ENCODE measurements at regions not wholly inside any gene's neighbourhood (a gene's known extent, or its start where the extent isn't known, plus 50 kb on each side); places are given as distances from the start of the nearest gene placed in this dataset.
A peak's percentile ranks its signal among the peaks of the same experiment; 100 is the strongest.
"Not testable (repeated sequence)": the region's sequence is repeated elsewhere in the genome, so short reads cannot be mapped to it uniquely, and the experiment has no call there.

DNA sequence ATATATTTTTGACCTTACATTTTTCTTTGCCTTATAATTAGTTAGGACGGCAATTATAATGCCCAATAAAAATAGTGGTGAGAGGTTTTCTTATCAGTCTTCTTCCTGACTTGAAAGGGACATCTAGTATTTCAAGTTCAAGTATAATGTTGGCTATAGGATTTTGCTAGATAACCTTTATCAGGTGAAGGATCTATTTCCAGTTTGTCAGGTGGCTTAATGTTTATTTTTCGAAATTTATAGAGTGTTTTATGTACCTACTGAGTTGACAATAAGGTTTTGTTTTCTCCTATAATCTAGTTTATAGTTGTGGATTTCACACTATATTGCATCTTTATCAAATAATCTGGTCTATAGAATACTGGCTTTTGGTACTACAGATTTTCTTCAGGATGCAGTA, 351.8 kb upstream of the FGF13 start:
- DNase-seq (ENCODE audit: low read depth in 4 of 4, low spot score in 2 of 4) = no peak

DNA sequence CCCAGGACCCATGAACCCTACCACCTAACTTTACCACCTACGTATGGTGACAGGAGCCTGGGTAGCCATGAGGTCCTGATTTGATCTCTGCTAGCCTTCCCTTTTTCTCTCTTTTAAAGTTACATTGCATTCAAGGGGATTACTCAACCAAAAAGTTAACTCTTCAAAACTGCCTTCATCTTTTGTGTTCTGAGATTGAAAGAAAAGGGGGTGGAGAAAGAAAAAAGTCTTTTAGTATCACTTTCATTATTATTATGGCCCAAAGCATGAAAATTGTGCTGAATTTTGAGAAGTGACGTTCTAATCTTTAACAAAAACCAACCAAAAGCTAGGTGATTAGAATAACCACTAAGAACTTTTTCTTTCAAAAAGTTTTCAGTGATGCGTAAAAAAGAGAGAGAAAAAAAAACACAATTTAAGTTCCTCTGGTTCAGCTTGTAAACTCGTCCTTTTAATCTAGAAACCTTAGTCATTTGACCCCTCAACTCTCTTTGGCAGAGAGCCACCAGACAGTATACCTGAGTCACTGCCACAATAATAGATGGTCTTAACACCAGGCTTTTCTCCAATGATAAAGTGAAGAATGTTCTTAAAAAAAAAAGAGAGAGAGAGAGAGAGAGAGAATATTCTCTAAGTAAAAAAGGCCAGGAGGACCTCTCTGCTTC, 347.4 kb upstream of the FGF13 start:
- peak; percentile 3 to 28 (median 6) for DNase-seq (ENCODE audit: low read depth in 4 of 4, low spot score in 2 of 4)

DNA sequence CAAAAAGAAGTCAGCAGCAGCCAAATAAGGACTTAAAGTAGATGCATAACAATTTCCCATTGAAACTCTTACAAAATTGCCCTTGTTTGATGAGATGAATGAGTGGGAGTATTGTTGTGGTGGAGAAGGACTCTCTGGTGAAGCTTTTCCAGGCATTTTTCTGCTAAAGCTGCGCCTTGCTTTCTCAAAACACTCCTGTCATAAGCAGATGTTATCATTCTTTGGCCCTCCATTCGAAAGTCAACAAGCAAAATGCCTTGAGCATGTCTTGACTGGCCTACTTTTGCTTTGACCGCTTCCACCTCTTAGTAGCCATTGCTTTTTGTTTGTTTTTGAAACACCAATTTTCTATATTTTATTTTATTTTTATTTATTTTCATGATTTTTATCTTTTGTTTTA, 340.9 kb upstream of the FGF13 start:
- DNase-seq (ENCODE audit: low read depth in 4 of 4, low spot score in 2 of 4) = no peak

DNA sequence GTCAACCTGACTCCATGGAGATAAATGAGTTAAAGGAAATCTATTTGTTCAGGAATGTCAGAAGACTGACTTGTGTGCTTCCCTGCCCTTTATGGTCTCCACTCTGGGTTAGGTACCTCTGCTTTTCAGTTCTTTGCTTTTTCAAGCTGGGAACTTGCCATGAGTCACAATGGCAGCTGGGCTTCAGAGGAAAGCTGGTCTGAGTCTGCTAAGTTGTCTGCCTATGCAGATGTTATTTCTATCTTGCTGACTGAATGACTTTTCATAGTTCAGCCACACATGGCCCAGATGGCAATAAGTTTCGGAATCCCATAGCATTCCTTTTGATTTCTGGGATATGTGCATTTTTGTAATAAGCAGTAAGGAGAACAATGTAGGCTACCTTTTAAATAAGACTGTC, 337.9 kb upstream of the FGF13 start:
- no peak for DNase-seq (ENCODE audit: low read depth in 4 of 4, low spot score in 2 of 4)

DNA sequence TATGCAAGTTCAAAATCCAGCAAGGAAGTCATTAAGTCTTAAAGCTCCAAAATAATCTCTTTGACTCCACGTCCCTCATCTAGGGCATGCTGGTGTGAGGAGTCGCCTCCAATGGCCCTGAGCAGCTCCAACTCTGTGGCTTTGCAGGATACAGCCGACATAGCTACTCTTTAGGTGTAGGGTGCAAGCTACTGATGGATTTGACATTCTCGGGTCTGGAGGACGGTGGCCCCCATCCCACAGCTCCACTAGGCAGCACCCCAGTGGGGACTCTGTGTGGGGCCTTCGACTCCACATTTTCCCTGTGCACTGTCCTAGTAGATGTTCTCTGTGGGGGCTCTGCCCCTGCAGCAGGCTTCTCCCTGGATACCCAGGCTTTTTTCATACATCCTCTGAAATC, 333.2 kb upstream of the FGF13 start:
- DNase-seq (ENCODE audit: low read depth in 4 of 4, low spot score in 2 of 4) = no peak

DNA sequence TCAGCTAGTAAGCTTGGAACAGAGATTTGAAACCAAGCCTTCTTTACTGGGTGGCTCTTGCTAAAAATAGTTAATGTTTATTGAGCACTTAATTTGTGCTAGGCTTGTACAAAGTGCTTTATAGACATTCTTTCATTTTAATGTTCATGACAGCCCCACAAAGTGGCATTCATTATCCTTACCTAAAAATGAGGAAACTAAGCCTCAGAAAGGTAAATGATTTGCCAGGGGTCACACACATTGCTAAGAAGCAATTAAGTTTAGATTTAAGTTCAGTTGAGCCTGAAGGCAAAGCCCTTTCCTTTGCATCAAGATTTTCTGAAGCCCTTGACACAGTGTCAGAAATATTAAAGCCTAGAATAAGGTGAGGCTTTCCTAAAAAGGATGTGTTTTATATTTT, 327.5 kb upstream of the FGF13 start:
- DNase-seq (ENCODE audit: low read depth in 4 of 4, low spot score in 2 of 4) = no peak

DNA sequence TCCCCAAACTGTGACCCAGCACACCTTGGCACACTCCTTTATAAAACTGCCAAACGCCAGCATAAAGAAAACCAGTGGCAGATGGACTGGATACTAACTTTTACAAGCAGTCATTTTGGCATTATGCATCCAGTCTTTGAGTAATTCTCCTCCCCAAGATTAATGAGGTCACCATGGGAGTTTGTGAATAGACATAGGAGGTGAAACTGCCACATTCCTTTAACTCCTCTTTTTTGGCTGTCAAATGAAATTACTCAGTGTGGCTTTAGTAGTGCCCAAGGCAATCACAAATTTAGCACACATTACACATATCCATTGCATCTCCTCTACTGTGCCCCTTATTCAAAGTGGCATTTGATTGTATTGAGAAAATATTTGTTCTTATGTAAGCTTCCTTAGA, 315.3 kb upstream of the FGF13 start:
- no peak for DNase-seq (ENCODE audit: low read depth in 4 of 4, low spot score in 2 of 4)

DNA sequence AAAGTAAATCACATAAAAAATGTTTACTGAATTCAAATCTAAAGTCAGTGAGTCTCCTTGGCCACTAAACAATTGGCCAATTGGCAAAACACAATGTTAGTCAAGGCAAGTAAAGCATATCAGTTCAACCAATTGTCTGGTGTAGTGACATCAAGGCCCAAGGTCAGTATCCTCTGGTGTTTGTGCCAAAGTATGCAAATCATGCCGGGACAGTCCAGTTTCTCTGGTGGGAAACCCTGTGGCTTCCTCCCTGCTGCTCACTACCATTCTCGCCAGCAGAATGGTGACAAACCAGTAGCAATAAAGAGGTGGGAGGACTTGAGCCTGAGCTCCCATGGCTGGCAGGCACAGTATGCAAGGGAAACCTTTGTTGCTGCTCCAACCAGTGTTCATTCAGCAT, 314.9 kb upstream of the FGF13 start:
- DNase-seq (ENCODE audit: low read depth in 4 of 4, low spot score in 2 of 4) = no peak

DNA sequence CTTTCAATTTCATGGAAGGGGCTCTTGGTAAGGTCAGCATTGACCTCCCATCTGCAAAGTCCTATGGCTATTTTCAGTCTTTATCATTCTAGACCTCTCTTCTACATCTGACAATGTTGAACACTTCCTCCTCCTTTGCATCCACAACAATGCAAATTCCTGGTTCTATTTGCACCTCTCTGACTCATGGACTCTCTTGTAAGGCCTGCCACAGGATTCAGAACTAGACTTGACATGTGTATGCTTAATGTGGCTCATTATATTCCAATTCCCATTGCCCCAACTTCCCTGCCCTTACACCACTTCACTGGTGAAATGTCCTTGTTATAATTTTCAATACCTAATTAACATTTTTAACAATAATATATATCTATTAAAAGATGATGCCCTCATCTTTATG, 314.3 kb upstream of the FGF13 start:
- no peak for DNase-seq (ENCODE audit: low read depth in 4 of 4, low spot score in 2 of 4)

DNA sequence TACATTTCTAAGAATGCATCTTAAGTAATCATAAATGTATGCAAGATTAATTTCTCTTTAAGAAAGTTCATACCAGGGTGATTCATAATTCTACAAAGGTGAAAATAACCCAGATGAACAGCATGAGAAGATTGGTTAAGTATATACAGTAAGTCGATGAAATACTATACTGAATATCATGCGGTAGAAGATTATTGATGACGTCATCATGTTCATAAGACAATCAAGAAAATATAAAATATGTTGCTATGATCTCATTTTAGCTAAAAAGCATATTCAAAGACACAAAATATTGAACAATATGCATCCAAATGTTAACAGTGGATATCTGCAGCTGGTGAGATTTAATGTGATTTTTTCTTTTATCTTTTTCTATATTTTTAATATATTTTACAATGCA, 312.0 kb upstream of the FGF13 start:
- DNase-seq (ENCODE audit: low read depth in 4 of 4, low spot score in 2 of 4) = no peak

DNA sequence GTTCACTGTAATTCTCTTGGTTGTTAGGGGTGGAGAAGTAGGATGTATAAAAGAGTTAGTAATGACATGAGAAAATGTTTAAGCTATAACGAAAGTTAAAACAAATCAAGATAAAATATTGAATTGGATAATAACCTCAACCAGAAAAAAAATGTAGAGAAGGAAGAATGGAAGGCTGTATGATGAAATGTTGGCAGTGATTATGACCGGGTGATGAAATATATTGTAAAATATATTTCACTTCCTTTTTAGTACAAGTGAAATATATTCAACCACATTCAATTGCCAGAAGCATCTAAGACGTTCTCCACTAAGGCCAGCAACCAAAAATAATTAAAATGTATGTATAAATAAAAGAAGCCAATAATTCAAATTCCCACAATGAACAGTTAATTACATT, 309.3 kb upstream of the FGF13 start:
- no peak for DNase-seq (ENCODE audit: low read depth in 4 of 4, low spot score in 2 of 4)

DNA sequence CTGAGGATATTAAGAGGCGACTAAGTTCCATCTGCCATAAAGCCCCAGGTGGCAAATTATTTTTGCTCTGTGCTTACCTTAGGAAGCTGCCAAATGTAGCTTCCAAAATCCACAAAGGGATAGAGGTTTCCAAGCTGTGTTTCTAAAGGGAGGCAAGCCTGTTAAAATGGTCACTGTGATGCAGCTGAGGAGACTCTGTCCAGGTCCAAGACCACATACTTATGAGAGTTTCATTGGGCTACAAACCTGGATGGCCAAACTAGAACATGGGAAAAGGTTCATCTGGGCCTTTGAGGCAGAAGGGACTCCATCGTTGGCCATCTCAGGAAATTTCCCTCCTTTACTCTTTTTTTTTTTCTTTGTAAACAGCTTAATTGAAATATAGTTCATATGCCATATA, 306.9 kb upstream of the FGF13 start:
- no peak for DNase-seq (ENCODE audit: low read depth in 4 of 4, low spot score in 2 of 4)

DNA sequence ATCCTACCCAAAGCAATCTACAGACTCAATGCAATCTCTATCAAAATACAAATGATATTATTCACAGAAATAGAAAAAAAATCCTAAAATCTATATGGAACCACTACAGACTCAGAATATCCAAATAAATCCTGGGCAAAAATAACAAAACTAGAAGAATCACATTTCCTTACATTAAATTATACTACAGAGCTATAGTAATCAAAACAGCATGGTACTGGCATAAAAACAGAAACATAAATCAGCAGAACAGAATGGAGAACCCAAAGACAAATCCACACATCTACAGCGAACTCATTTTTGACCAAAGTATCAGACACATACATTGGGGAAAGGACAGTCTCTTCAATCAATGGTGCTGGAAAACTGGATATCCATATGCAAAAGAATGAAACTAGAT, 304.1 kb upstream of the FGF13 start:
- DNase-seq (ENCODE audit: low read depth in 4 of 4, low spot score in 2 of 4) = no peak

DNA sequence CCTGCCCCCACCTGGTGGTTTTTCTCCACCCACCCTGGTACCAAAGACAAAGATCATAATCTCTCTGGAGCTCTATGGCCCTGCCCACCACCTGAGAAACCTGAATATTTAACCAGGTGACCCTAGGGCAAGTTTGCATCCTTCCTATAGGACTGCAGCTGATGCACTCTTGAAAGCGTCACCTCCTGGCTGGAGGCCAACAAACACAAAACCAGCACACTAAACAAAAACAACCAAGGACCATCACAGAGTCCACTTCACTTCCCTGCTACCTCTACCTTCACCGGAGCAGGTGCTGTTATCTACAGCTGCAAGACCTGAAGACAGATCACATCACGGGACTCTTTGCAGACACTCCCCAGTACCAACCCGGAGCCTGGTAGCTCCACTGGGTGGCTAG, 296.7 kb upstream of the FGF13 start:
- DNase-seq (ENCODE audit: low read depth in 4 of 4, low spot score in 2 of 4) = no peak

DNA sequence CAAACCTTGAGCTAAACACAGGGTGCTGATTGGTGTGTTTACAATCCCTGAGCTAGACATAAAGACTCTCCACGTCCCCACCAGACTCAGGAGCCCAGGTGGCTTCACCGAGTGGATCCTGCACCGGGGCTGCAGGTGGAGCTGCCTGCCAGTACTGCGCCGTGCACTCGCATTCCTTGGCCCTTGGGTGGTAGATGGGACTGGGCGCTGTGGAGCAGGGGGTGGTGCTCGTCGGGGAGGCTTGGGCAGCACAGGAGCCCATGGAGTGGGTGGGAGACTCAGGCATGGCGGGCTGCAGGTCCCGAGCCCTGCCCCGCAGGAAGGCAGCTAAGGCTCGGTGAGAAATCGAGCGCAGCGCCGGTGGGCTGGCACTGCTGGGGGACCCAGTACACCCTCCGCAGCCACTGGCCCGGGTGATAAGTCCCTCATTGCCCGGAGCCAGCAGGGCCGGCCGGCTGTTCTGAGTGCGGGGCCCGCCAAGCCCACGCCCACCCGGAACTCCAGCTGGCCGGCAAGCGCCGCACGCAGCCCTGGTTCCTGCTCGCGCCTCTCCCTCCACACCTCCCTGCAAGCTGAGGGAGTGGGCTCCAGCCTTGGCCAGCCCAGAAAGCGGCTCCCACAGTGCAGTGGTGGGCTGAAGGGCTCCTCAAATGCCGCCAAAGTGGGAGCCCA, 292.5 kb upstream of the FGF13 start:
- not testable (repeated sequence) for DNase-seq (ENCODE audit: low read depth in 4 of 4, low spot score in 2 of 4)

DNA sequence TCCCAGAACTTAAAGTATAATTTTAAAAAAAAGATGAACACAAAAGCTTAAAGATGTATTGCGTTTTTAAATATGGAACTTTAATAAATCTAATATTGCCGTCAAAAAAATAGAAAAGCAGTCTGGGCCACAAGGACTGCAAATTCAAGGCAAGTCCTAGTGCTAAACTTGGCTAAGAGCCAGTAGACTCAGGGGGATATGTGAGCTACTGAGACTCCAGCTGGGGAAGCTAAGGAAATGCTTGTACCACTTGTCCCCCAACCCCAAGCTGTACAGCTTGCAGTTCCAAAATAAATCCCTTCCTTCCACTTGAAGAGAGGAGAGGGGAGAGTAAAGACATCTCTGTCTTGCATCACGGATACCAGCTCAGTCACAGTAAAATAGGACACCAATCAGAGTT, 290.8 kb upstream of the FGF13 start:
- no peak for DNase-seq (ENCODE audit: low read depth in 4 of 4, low spot score in 2 of 4)

DNA sequence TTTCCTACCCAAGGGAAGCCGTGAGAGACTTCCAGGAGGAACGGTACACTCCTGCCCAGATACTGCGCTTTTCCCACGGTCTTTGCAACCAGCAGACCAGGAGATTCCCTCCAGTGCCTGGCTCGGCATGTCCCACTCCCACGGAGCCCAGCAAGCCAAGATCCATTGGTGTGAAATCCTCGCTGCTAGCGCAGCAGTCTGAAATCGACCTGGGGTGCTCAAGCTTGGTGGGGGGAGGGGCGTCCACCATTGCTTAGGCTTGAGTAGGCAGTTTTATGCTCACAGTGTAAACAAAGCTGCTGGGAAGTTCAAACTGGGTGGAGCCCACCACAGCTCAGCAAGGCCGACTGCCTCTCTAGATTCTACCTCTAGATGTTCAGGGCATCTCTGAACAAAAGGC, 284.8 kb upstream of the FGF13 start:
- DNase-seq (ENCODE audit: low read depth in 4 of 4, low spot score in 2 of 4) = no peak

DNA sequence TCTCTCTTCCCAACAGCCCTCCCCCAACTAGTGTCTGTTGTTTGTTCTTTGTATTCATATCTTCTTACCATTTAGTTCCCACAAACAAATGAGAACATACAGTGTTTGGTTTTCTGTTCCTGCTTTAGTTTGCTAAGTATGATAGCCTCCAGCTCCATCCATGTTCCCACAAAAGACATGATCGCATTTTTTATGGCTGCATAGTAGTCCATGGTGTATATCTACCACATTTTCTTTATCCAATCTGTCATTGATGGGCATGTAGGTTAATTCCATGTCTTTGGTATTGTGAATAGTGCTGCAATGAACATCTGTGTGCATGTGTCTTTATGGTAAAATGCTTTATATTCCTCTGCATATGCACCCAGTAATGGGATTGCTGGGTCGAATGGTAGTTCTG, 283.9 kb upstream of the FGF13 start:
- DNase-seq (ENCODE audit: low read depth in 4 of 4, low spot score in 2 of 4) = no peak

DNA sequence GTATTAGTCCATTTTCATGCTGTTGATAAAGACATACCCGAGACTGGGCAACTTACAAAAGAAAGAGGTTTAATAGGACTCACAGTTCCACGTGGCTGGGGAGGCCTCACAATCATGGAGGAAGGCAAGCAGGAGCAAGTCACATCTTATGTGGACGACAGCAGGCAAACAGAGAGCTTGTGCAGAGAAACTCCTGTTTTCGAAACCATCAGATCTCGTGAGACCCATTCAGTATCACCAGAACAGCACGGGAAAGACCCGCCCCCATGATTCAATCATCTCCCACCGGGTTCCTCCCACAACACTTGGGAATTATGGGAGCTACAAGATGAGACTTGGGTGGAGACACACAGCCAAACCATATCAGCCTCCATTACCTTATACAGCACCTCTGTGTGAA, 278.9 kb upstream of the FGF13 start:
- not testable (repeated sequence) for DNase-seq (ENCODE audit: low read depth in 4 of 4, low spot score in 2 of 4)

DNA sequence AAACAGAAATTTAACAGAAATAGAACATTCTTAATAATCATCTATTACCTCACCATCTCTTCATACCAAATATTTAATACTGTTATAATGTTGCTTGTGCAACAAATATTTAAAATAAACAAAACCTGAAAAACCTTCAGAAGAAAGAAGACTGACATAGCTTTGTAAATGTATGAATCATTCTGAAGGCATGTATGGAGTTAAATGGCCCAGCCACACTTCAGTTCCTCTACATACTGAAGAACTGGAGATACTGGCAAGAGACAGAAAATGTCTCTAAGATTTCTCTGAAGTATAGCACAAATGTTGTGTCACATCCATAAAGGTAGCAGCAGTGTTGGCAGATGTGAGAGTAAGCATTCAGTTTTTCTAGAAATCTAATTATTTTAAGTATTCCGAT, 275.3 kb upstream of the FGF13 start:
- no peak for DNase-seq (ENCODE audit: low read depth in 4 of 4, low spot score in 2 of 4)

DNA sequence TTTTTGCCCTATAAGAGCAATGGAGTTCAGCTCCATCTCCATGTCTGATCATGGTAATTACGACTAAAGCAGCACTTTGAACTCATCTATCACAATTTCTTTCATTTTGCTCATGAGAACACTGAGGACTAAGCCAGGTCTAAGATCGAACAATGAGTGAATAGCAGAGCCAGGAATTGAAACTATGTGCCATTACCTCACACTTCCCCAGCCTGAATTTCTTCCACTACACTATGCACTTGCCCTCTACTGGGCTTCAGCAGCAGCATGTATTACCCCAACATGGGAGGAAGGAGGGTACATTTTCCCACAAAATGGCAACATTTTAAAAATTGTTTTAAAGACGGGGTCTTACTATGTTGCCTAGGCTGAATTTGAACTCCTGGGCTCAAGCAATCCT, 274.7 kb upstream of the FGF13 start:
- no peak for DNase-seq (ENCODE audit: low read depth in 4 of 4, low spot score in 2 of 4)

DNA sequence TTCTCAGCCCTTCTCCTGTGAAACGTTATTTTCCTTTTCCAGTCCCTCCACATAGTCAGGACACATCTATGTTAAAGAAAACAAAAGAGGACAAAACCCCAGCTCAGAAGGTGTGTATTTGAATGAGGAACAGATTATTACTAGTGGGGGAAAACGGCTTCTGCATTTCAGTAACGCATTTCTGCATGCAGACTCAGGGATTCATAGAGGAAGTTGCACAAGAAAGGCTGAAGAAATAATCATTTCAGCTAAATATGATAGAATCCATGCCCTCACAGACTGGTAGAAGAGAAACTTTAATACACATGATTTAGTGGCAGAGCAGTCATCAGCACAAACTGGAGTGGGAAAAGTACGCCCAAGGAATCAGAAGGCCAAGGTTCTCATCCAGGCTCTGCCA, 270.8 kb upstream of the FGF13 start:
- DNase-seq (ENCODE audit: low read depth in 4 of 4, low spot score in 2 of 4) = no peak

DNA sequence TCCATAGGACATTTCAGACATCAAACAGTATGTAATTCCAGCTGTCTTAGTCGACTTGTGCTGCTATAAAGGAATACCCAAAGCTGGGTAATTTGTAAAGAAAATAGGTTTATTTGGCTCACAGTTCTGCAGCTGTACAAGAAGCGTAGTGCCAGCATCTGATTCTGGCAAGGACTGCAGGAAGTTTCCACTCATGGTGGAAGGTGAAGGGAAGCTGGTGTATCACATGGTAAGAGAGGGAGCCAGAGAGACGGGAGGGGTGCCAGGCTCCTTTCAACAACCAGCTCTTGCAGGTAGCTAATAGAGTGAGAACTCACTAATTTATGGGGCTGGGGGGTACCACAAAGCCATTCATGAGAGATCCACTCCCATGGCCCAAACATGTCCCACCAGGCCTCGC, 253.0 kb upstream of the FGF13 start:
- DNase-seq (ENCODE audit: low read depth in 4 of 4, low spot score in 2 of 4) = no peak
